Activated B cell treated with CpG ODN at 0.5 μM for 24 hours (primary cell): ENCODE measurements at regions not wholly inside any gene's neighbourhood (a gene's known extent, or its start where the extent isn't known, plus 50 kb on each side); places are given as distances from the start of the nearest gene placed in this dataset.

Experiments
- ATAC-seq: fragments of 200-7000 bp; cut with Tn5 transposase; one replicate; pipeline ENCODE4 v1.10.0; 2021; ENCODE audit warnings: low read depth, mild to moderate bottlenecking, moderate library complexity
- CTCF ChIA-PET: fragments of 350-600 bp; sonication (Branson Sonifier 250); formaldehyde crosslinking; loops from one replicate; lab custom pipeline; 2021; ENCODE audit warnings: antibody characterized with exemption; lab: Charles Lee
- POLR2A ChIA-PET: fragments of 350-600 bp; sonication (Branson Sonifier 250); formaldehyde crosslinking; loops from one replicate; lab custom pipeline; 2021; ENCODE audit warnings: antibody characterized with exemption; lab: Charles Lee
- DNase-seq: peaks from one replicate; pipeline ENCODE4 v3.0.0; 2022
- H3K27ac Mint-ChIP-seq: one replicate; pipeline ENCODE4 v1.8.0; 2020; ENCODE audit warnings: mixed read lengths
- H3K27me3 Mint-ChIP-seq: one replicate; pipeline ENCODE4 v1.8.0; 2021; ENCODE audit warnings: mixed read lengths
- H3K36me3 Mint-ChIP-seq: one replicate; pipeline ENCODE4 v1.8.0; 2021; ENCODE audit warnings: low read depth, mixed read lengths
- H3K4me1 Mint-ChIP-seq: one replicate; pipeline ENCODE4 v1.8.0; 2021; ENCODE audit warnings: mixed read lengths
- H3K4me3 Mint-ChIP-seq: one replicate; pipeline ENCODE4 v1.8.0; 2020; ENCODE audit warnings: mild to moderate bottlenecking, mixed read lengths
- H3K9me3 Mint-ChIP-seq: one replicate; pipeline ENCODE4 v1.8.0; 2020; ENCODE audit warnings: mixed read lengths
- intact Hi-C: fragments of 100-400 bp; cut with micrococcal nuclease; formaldehyde crosslinking; loops from one replicate; pipeline ENCODE4 v1.15.1; 2024
- TF ChIP-seq, protein P1 (sequence below): fragments of 200-600 bp; IDR thresholded peaks from one replicate; pipeline ENCODE4 v1.8.0; 2022; ENCODE audit warnings: antibody characterized with exemption, mild to moderate bottlenecking

GRCh38 chr12:61536525-61536924 is 723.7 kb upstream of the USP15 start:
- no peaks in the 10 kb centered on the region for H3K27me3 Mint-ChIP-seq
- H3K27ac Mint-ChIP-seq, result no peak overlapping the region
- POLR2A ChIA-PET, result no interaction called here
- H3K9me3 Mint-ChIP-seq, result peaks cover 2% of the 10 kb centered on the region
- no peak overlapping the region for H3K4me3 Mint-ChIP-seq
- no peaks in the 10 kb centered on the region for H3K4me1 Mint-ChIP-seq
- TF ChIP-seq, protein P1, sequence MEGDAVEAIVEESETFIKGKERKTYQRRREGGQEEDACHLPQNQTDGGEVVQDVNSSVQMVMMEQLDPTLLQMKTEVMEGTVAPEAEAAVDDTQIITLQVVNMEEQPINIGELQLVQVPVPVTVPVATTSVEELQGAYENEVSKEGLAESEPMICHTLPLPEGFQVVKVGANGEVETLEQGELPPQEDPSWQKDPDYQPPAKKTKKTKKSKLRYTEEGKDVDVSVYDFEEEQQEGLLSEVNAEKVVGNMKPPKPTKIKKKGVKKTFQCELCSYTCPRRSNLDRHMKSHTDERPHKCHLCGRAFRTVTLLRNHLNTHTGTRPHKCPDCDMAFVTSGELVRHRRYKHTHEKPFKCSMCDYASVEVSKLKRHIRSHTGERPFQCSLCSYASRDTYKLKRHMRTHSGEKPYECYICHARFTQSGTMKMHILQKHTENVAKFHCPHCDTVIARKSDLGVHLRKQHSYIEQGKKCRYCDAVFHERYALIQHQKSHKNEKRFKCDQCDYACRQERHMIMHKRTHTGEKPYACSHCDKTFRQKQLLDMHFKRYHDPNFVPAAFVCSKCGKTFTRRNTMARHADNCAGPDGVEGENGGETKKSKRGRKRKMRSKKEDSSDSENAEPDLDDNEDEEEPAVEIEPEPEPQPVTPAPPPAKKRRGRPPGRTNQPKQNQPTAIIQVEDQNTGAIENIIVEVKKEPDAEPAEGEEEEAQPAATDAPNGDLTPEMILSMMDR, result no peak
- DNase-seq, result no peak
- CTCF ChIA-PET, result no interaction called here
- intact Hi-C loops, result no loop called here
- no peaks in the 10 kb centered on the region for H3K36me3 Mint-ChIP-seq
- ATAC-seq, result no peak

DNA sequence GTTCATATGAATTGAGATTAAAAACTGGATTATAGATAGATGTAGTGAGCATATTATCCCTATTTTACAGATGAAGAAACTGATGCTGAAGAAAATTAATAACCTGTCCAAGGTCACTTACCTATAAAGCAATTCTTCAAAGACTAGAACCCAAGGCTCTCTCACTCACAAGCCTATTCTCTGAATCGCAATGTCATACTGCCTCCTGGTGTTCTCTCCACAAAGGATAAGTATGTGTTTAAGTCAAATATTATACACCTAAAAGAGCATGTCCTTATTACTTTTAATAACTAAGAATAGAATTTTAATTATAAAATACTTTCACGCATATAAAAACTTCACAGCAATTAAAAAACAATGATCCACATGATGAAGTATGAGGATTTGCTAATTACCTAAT is 721.3 kb upstream of the USP15 start:
- Mint-ChIP-seq H3K9me3 (peaks cover 2% of the 10 kb centered on the region), H3K4me1 (no peaks in the 10 kb centered on the region), H3K36me3 (no peaks in the 10 kb centered on the region), H3K27me3 (no peaks in the 10 kb centered on the region), H3K4me3 (no peak overlapping the region), H3K27ac (no peak overlapping the region)
- TF ChIP-seq, protein P1, result no peak
- DNase-seq, result no peak
- POLR2A ChIA-PET, result no interaction called here
- intact Hi-C loops, result no loop called here
- no peak for ATAC-seq
- CTCF ChIA-PET, result no interaction called here

DNA sequence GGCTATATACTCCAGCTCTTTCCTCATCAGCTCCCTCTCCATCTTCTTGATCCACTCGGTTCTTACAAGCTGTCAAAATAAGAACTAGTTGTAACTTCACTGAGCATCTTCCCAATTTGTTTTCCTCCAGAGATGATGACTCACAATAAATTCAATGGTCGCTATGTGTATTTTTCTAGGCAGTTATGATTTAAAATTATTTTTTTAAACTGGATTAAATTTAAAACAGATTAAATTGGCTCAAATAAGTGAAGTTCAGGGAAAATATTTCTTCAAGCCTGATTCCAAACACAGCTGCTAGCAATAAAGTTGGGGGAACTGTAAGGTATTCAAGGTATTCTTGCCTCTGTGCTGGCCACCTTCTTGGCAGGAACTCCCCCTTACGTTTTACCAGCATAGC is 717.7 kb upstream of the USP15 start:
- no peaks in the 10 kb centered on the region for H3K4me1 Mint-ChIP-seq
- H3K9me3 Mint-ChIP-seq, result no peaks in the 10 kb centered on the region
- ATAC-seq (no peak), DNase-seq (no peak)
- intact Hi-C loops, result no loop called here
- ChIA-PET POLR2A (no interaction called here), CTCF (no interaction called here)
- H3K27me3 Mint-ChIP-seq, result no peaks in the 10 kb centered on the region
- no peak overlapping the region for H3K4me3 Mint-ChIP-seq
- no peaks in the 10 kb centered on the region for H3K36me3 Mint-ChIP-seq
- TF ChIP-seq, protein P1, result no peak
- no peak overlapping the region for H3K27ac Mint-ChIP-seq

- TF ChIP-seq, protein P1, result no peak
- intact Hi-C loops, result no loop called here
- DNase-seq (no peak), ATAC-seq (no peak)
- H3K4me1 Mint-ChIP-seq, result no peaks in the 10 kb centered on the region
- no peaks in the 10 kb centered on the region for H3K27me3 Mint-ChIP-seq
- ChIA-PET CTCF (no interaction called here), POLR2A (no interaction called here)
- no peak overlapping the region for H3K27ac Mint-ChIP-seq
- no peaks in the 10 kb centered on the region for H3K36me3 Mint-ChIP-seq
- no peaks in the 10 kb centered on the region for H3K9me3 Mint-ChIP-seq
- no peak overlapping the region for H3K4me3 Mint-ChIP-seq
Measured at GRCh38 chr12:61546296-61546695, 713.9 kb upstream of the USP15 start.

GRCh38 chr12:61553091-61553490 is 707.1 kb upstream of the USP15 start:
- TF ChIP-seq, protein P1, result no peak
- Mint-ChIP-seq H3K4me1 (no peaks in the 10 kb centered on the region), H3K4me3 (no peak overlapping the region), H3K27ac (no peak overlapping the region), H3K9me3 (peaks cover 2% of the 10 kb centered on the region), H3K27me3 (no peaks in the 10 kb centered on the region), H3K36me3 (no peaks in the 10 kb centered on the region)
- no peak for DNase-seq
- CTCF ChIA-PET, result no interaction called here
- intact Hi-C loops, result no loop called here
- POLR2A ChIA-PET, result no interaction called here
- no peak for ATAC-seq
